CD4-positive, alpha-beta T cell treated with Interleukin-1 beta for 1 hour (primary cell): ENCODE measurements at regions not wholly inside any gene's neighbourhood (a gene's known extent, or its start where the extent isn't known, plus 50 kb on each side); places are given as distances from the start of the nearest gene placed in this dataset.

Experiments used
- DNase-seq, 2 donors: peaks; one replicate each; pipeline ENCODE4 v3.0.0-alpha.2; 2020 to 2022

DNA sequence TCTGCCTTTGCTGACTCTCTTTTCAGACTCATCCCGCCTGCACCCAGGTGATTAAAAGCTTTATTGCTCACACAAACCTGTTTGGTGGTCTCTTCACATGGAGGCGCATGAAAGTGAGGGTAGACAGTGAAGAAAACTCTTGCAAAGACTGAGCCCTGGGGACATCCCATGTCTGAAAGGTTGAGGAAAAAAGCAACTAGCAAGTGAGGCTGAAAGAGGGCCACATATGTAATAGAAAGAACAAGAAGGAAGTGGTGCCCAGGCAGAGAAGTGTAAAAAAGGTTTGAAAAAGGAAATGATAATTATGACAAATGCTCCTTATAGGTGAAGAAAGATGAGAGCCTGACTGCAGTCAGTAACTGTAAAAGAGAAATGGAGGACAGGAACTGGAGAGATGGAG, 115.9 kb upstream of the NEK7 start:
- no peak for DNase-seq

DNA sequence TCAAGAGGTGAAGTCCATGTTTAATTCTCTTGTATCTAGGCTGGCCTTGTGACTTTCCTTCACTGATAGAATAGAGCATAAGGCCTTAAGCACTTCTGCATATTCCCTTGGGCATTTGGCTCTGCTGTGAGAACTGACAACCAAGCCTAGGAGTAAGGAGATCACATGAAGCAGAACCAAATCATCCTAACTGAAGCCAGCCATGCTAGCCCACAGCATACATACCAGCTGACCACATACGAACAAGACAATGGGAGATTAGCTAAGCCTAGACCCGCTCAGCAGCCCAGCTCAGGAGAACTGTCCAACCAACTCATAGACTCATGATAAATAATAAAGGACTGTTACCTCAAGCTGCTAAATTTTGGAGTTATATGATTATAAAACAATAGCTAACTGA, 114.6 kb upstream of the NEK7 start:
- DNase-seq, result no peak

DNA sequence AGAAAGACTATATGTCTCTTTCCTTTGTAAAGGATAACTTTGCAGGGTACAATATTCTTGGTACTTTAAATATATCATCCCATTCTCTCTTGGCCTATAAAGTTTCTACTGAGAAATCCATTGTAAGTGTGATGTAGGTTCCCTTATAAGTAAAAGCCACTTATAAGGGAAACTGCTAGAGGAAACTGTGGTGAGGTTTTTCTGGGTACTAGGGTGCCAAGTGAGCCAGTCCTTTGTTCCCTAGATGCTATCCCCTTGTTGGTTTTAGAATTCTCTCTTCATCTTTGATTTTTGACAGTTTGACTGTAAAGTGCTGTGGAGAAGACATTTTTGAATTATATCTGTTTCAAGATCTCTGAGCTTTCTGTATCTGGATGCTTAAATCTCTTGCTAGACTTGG, 108.9 kb upstream of the NEK7 start:
- DNase-seq, result peak in 1 of 2 donors; percentile 10

DNA sequence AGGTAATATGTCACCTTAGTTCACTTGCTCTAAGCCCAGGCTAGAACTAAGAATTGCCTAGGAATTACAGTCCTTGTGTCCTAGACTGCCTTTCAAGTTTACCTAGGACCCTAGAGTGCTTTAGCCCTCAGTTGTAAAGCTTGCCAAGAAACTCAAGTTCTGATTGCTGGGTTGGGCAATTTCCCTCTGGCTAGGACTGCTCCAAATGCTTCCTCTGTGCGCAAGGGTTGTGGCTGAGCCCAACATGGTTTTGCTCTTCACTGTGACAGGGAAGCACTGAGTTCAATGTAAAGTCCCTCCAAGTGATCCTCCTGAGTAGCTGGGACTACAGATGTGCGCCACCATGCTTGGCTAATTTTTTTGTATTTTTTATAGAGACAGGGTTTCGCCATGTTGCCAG, 102.3 kb upstream of the NEK7 start:
- no peak for DNase-seq

DNA sequence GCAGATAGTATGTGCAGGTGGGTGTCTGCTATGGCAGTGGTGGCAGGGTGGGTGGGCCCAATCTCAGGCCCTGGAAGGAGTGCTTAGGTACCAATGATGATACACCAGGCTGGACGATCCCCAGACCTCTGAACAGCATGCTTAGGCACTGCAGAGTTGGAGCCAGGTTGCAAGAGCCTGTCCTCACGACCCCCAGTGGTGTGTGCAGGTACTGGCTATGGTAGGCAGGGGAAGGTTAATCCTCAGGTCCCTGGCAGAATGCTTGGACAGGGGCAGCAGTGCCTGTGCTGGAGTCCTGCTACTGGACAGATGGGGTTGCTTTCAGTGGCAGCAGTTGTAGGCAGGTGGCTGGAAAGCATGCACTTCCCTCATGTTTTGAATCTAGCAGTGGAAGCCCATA, 100.5 kb upstream of the NEK7 start:
- no peak for DNase-seq

DNA sequence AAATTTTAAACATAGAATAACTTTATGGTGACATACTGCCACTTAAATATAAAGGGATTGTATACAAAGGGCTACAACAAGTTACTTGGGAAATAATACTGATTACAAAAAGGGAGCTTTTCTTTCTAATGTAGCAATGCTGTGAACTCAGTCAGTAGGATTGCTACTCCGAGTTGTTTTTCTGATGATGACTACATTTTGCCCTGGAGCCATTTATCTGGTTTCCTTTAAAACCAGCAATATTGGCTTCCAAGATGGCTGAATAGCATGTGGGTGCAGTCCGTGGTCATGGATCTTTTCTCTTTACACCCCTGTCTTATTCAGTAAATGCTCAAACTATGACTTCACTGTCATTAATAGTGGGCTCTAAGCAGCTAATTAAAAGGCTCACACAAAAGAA, 92.6 kb upstream of the NEK7 start:
- DNase-seq, result no peak

DNA sequence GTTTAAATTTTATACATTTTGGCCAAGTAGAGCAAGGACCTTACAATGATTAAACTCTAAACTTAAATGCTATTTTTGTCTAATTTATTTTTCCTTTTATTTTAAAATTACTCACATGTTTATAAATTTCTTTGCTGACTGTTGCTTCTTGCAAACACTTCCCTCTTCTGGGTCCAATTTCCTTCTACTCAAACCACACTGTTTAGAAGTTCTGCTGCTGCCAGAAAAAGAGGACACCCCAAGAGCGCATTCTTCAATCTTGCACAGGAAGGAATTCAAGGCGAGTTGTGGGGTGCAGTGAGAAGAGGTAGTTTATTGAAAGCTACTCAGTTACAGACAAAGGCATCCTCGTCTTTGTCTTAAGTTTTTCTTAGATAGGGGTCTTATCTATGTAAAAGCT, 88.5 kb upstream of the NEK7 start:
- no peak for DNase-seq

DNA sequence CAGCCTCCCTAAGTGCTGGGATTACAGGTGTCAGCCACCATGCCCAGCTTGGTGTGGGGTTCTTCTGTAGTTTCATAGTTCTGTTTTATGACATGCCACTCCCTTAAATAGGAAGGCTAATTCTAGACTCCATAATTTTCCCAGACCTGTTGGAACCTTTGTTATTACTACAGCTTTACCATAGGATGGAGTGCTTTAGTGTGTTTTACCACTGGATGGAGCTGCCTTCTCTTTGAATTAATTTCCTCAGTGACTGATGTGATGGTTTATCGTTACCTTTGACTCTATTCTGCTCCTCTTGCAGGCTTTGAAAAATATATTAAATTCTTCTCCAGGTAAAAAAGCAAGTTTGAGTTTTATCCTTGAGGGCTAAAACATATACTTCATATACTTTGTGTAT, 84.6 kb upstream of the NEK7 start:
- DNase-seq, result no peak

DNA sequence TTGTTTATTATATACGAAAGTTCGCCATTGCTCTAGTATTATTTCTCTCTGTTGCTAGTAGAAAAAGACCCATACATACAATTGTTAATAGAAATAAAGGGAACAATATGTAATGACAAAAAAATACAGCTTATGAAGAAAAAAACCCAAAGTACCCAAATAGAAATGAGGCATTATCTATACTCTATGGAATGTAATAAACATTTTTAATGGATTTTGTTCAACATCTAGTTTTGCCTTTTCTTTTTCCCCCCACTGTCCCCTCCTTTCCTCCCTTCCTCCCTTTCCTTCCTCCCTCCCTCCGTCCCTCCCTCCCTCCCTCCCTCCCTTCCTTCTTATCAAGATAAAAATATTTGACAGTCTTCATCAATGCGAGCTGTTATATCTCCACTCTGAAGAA, 81.5 kb upstream of the NEK7 start:
- no peak for DNase-seq

DNA sequence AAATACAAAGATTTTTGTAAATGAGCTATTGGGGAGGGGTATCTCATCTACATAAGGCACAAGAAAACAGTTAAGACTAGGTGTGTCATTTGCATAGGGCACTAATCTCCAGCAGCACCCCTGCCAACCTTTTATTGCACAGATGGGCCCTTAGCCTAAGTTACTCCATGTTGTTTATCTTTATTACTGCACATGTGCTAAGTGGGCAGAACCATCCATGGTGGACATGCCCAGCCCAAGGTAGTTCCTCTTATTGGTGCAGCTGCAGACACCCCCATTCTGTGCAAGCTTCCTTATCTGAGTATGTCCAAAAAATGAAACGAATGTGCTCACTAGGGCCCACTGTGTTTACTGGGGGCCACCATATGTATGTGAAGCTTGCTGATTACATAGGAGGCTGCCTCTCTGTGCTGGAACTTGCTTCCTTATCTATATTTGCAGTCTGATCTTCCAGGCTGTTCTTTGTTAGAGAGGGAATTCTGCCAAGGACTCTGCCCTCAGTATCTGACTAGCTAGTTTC, 77.3 kb upstream of the NEK7 start:
- DNase-seq, result no peak

DNA sequence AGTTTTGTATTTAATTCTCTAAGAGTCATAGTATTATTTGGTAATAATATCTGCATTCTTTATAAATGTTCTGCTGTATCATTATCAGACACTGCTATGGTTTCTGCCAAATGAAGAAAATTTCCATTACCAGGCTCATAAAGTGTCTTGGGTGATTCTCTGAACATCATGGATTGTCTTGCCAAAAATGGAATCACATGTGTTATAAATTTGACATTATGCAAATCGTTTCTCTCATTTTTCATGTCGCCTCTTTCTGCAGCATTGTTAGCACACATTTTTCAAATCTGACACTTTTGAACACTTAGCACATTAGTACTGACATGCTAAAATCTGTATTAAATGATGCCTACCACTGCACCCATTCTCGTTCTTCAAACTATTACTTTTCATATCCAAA, 74.2 kb upstream of the NEK7 start:
- DNase-seq, result no peak

DNA sequence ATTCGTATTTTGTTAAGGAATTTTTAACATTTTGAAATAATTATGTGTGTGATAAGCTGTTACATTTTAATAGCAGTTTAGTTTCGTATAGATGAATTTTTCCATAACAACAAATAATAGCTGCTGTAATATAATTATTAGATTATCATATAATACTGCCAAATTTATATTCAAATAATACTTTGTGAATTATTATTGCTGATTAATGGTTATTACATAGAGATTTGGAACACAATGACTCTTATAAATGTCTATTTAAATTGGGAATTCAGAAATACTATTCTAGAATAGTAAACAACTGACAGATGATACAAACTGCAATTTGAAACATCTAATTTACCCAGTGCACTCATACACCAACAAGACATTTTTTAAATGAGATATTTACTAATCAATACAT, 73.2 kb upstream of the NEK7 start:
- no peak for DNase-seq

DNA sequence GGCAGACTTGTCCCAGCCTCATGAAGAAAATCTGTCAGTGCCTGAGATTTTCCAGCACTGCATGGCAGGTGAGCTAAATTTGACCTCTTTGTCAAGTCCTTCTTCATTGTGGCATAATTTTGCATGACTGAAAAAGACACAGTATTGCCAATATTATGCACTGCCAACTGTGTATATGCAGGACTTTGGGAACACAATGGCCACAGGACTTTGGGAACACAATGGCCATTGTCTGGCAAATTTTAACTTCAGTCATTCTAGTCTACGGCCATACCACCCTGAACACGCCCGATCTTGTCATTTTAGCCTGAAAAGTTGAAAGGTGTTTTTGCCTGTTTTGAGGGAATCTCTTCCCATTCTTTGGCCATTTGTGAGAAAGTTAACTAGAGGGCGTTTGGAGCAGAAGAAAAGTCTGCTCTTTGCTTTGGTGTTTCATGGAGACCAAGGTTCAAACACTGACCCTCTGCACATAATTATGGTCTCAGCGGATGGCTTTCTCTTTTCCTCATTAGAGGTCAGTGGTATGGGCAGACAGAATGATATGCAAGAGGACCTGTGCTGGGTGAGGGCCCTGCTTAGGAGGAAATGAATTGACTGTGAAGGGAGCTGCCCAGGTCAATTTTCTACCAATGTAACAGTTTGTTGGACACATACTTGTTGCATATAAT, 72.4 kb upstream of the NEK7 start:
- no peak for DNase-seq

DNA sequence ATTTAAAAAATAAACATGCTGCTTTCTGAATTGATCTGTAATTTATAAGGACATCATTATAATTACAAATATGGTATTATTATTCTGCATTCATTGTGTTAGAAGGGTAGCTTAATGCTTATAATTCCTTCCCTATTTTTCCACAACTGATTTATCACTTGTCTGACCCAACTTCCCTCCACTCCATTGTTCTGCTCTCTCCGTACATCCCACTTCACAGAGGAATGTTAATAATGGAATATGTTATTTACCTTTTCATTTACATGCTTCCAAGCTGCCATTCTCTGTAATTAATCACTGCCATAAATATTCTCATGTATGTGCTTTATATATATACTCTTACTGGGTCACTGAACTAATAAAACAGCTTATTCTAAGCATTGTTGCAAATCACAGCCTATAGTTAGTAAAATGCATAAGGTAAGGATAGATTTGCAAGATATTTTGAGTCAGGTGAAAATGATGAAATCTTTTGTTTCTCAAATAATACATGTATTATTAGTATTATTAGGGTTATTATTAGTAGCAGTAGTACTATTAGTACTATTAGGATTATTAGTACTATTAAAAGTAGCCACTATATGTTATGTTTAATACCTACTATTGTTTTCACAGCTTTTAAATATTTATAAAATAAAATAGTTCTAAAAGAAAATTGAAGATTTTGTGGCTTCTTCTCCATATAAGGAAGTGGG, 70.6 kb upstream of the NEK7 start:
- no peak for DNase-seq

DNA sequence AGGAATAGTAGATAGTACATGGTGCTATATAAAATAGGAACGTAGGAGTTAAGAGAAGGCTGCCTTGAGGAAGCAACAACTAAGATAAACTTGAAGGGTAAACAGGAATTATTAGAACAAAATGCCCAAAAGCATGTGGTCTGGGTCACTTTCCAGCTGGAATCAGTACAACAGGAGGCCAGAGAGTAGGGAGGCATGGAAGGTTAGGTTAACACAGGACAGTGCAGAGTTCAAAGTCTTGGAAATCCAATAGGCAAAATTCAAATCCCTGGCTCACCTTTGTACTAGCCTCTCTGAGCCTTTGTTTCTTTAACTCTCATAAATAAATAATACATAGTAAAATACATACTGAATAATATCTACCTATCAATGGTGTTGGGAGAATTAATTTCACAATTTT, 69.0 kb upstream of the NEK7 start:
- DNase-seq, result no peak

DNA sequence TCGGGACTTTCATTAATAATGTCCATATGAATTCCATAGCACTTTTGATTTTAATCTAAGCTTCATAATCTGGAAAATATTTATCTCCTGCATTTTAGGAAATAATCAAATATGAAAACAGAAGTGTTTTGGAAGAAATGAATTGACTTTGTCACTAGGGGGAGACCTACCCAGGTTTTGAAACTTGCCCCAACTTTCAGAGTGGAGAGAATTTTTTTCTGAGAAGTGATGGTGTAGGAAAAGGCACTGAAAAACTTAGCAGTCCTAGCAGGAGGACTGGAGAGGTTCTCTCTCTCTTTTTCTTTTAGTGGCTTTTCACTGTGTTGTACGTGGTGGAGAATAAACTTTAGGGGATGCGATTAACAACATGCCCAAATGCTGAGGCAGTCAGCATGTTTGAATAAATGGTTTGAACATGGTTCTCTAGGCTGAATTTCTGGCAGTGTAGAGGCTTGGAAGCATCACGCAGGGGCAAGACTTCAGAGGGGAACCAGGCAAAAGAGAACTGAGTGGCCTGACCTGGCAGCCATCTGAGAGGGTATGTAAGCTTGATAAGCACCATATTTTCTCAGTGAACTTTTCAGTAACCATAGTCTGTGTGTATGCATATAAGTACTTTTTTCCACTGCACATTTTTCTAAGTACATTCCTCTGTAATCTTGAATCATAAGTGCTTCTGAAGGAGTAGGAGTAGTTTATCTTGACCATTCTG, 68.3 kb upstream of the NEK7 start:
- peak in 1 of 2 donors; percentile 47 for DNase-seq

DNA sequence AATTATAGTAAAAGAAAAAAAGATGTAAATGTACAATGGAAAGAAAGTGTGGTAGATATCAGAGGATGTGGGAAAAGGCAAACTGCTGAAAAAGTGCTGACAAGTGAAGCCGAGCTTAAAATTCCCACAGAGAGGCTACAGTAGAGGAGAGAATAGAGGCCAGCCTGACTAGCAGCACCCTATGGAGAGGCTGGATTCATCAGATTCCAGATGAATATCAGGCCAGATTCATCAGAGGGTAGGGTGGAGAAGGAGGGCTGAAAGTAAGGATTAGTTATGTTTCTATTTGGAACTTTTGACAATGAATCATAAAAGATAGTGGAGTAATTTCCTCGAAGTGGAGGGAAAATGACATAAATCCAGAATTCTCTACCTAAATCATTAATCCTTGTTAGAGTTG, 60.4 kb upstream of the NEK7 start:
- DNase-seq, result no peak

DNA sequence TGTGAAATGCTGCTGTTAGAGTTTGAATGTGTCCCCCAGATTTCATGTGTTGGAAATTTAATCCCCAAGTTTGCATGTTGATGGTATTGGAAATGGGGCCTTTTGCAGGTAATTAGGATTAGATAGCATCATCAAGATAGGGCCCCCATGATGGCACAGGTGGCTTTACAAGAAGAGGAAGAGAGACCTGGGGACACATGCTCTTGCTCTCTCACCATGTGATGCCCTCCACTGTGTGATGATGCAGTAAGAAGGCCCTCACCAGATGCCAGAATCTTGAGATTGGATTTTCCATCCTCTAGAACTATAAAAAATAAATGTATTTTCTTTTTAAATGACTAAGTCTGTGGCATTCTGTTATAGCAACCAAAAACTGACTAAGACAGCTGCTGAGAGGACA, 57.0 kb upstream of the NEK7 start:
- no peak for DNase-seq

DNA sequence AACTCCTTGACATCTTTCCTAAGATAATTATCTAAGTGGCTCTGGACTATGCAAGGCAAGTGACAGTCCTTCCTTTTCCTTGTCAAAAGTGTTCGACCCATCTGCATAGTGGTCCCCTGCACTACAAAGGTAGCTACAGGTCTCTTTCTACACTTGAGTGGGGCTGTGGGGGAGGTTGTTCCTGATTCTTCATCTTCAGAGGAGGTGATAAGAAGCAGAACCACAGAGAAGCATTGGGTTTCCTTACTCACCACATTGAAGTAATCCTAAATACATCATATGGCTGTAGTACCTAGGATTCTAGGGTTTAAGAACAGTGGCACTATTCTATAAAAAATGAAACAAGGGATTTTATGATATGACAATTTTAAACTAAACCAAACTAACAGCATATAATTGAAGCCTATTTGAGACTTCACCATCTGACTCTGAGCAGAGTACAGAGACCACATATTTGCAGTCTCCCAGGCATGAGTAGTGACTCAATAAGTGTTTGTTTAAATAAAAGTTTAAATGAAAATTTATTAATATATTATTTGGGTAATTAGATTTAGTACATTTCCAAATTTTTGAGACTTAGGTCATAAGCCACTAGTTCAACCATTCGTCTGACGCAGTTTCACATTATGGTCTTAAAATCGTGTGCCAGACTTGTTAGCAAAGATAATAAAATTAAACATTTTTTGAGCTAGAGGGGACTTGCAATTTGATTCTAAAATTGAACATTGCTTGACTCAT, 54.9 kb upstream of the NEK7 start:
- DNase-seq, result no peak

DNA sequence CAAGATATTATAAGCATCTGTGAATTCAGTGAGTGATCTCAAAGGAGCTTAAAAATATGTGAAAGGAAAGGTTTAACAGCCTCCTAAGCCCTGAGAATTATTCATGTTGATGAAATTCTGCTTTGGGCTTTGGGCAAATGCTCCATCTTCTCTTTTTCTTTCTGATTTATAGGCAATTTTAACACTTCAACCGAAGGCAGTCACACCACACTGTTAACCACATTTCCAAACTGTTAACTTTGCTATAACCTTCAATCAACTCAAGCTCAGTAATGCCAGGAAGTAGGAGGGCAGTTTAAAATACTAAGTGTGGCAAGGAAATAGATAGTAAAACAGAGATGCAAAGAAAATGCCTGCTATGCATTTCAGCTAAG, 54.4 kb upstream of the NEK7 start:
- DNase-seq, result peak in 1 of 2 donors; percentile 32

DNA sequence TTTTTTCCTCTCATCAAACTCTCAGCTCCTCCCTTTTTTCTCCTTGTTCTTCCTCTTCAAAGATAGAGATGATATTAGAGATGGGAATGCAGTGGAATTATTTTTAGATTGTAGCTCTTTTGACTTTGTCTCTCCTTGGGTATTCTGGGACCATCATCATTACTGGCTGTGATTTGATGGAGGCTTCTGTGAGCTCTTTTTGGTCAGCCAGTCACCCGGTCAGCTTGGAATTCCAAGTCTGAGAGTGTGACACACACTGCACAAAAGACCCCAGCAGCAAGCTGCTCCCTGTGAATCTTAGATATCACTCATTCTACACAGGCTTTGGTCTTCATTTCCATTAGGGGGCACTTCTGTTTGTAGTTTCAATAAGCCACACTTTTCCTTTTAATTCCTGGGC, 51.6 kb upstream of the NEK7 start:
- DNase-seq, result no peak

DNA sequence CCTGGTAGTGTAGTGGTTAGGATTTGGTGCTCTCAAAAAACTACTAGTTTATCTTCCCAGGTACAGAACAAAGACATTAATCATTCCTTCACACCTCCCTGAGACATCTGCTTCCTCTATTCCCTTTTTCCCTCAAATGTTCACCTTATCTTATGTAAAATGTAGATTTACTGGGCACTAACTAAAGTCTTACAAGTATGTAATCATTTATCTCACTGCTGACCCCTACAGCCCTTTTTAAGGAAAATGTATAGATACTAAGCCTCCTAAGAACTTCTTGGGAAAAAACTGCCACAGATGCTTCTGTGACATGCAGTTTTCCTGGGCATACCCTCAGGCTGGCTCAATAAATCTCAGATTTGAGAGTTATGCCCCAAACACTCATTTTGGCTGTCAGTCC, 50.8 kb upstream of the NEK7 start:
- no peak for DNase-seq
